H1 (cell line): ENCODE measurements at regions not wholly inside any gene's neighbourhood (a gene's known extent, or its start where the extent isn't known, plus 50 kb on each side); places are given as distances from the start of the nearest gene placed in this dataset.
A peak's percentile ranks its signal among the peaks of the same experiment; 100 is the strongest.

ENCODE experiments used
- CTCF ChIA-PET: fragments of 300-600 bp; sonication (Branson Sonifier 250); formaldehyde crosslinking; loops from one replicate; lab custom pipeline; 2021; ENCODE audit not compliant: partially characterized antibody; lab: Charles Lee
- POLR2A ChIA-PET: fragments of 300-600 bp; sonication (Branson Sonifier 250); formaldehyde crosslinking; loops from one replicate; lab custom pipeline; 2021; ENCODE audit warnings: inconsistent platforms; ENCODE audit not compliant: partially characterized antibody; lab: Charles Lee
- DNase-seq, 2 experiments: peaks; one replicate each; pipeline versions ENCODE4 v3.0.0 to v3.0.0-alpha.2; 2010 to 2022; ENCODE audit warnings: low spot score in 2 of 2, low read depth in 1 of 2, mixed read lengths in 1 of 2
- FAIRE-seq: peaks from 2 replicates; lab custom pipeline; 2011; peaks lifted over from hg19 to GRCh38; lab: Jason Lieb, UNC
- H2AFZ ChIP-seq: 2 replicates; pipeline ENCODE4 v1.8.1; 2012; ENCODE audit warnings: low read length, inconsistent platforms
- H2AK5ac ChIP-seq: 2 replicates; pipeline ENCODE4 v1.6.1; 2013; ENCODE audit warnings: low read depth, low read length
- H2BK120ac ChIP-seq: replicated peaks from 2 replicates; pipeline ENCODE3; 2013; ENCODE audit warnings: low read depth, low read length, inconsistent platforms
- H2BK12ac ChIP-seq: 2 replicates; pipeline ENCODE4 v1.6.1; 2013; ENCODE audit warnings: low read depth, low read length
- H2BK15ac ChIP-seq: 2 replicates; pipeline ENCODE4 v1.6.1; 2013; ENCODE audit warnings: low read length
- H2BK20ac ChIP-seq: 2 replicates; pipeline ENCODE4 v1.6.1; 2013; ENCODE audit warnings: low read length
- H2BK5ac ChIP-seq: 2 replicates; pipeline ENCODE4 v1.6.1; 2013; ENCODE audit warnings: low read depth, low read length
- H3K14ac ChIP-seq: 2 replicates; pipeline ENCODE4 v1.6.1; 2013; ENCODE audit warnings: inconsistent platforms; ENCODE audit not compliant: insufficient read length
- H3K18ac ChIP-seq: 2 replicates; pipeline ENCODE4 v1.6.1; 2013; ENCODE audit warnings: low read length; ENCODE audit errors: extremely low read depth
- H3K23ac ChIP-seq: 2 replicates; pipeline ENCODE4 v1.6.1; 2013; ENCODE audit warnings: inconsistent platforms; ENCODE audit not compliant: insufficient read length
- H3K23me2 ChIP-seq: 2 replicates; pipeline ENCODE4 v1.6.1; 2013; ENCODE audit warnings: low read depth, low read length
- H3K27ac ChIP-seq: 2 replicates; pipeline ENCODE4 v1.6.1; 2011; ENCODE audit warnings: low read depth, low read length, inconsistent platforms
- H3K27me3 ChIP-seq, 4 experiments: replicated peaks in 1 of 4; 1 replicate in 1 of 4; 2 replicates in 3 of 4; pipeline versions ENCODE4 v1.6.1 to v1.8.1; 2011 to 2013; ENCODE audit warnings: low read length in 3 of 4, mild to moderate bottlenecking in 3 of 4, inconsistent platforms in 2 of 4, mixed read lengths in 2 of 4, moderate library complexity in 1 of 4; ENCODE audit not compliant: control insufficient read depth in 3 of 4, insufficient read depth in 3 of 4; ENCODE audit errors: extremely low read depth in 1 of 4
- H3K36me3 ChIP-seq, 4 experiments: 2 replicates each; pipeline versions ENCODE4 v1.6.1 to v1.8.1; 2011 to 2013; ENCODE audit warnings: mild to moderate bottlenecking in 4 of 4, low read length in 3 of 4, moderate library complexity in 2 of 4, control low read depth in 1 of 4, inconsistent platforms in 1 of 4; ENCODE audit not compliant: insufficient read depth in 4 of 4, control insufficient read depth in 2 of 4
- H3K4ac ChIP-seq: replicated peaks from 2 replicates; pipeline ENCODE3; 2013; ENCODE audit warnings: low read length, low read depth, mixed read lengths, inconsistent platforms; ENCODE audit not compliant: insufficient read length
- H3K4me1 ChIP-seq, 4 experiments: replicated peaks in 1 of 4; 1 replicate in 1 of 4; 2 replicates in 3 of 4; pipeline versions ENCODE4 v1.6.1 to v1.8.1; 2011 to 2013; ENCODE audit warnings: low read length in 3 of 4, inconsistent platforms in 2 of 4, mixed read lengths in 1 of 4; ENCODE audit not compliant: insufficient read depth in 4 of 4, control insufficient read depth in 3 of 4
- H3K4me2 ChIP-seq, 2 experiments: 2 replicates each; pipeline versions ENCODE4 v1.6.1 to v1.8.1; 2011 to 2013; ENCODE audit warnings: low read depth in 2 of 2, low read length in 2 of 2, control low read depth in 1 of 2, inconsistent platforms in 1 of 2, mild to moderate bottlenecking in 1 of 2; ENCODE audit not compliant: insufficient read depth in 1 of 2
- H3K4me3 ChIP-seq, 4 experiments: fragments of 200-600, 300-600 bp in 1 of 4; sonication (generic), shearing (Covaris generic), sonication (Bioruptor Twin) in 1 of 4; 2 replicates each; pipeline versions ENCODE4 v1.5.1 to v1.8.1; 2011 to 2016; ENCODE audit warnings: low read length in 4 of 4, low read depth in 3 of 4, control low read depth in 2 of 4, inconsistent platforms in 2 of 4, mild to moderate bottlenecking in 2 of 4, mixed read lengths in 1 of 4, moderate library complexity in 1 of 4; ENCODE audit not compliant: insufficient read depth in 2 of 4; ENCODE audit errors: extremely low read depth in 1 of 4
- H3K56ac ChIP-seq: replicated peaks from 2 replicates; pipeline ENCODE3; 2013; ENCODE audit warnings: low read depth, mild to moderate bottlenecking, mixed read lengths, low read length, inconsistent platforms; ENCODE audit not compliant: insufficient read length
- H3K79me1 ChIP-seq: 2 replicates; pipeline ENCODE4 v1.6.1; 2013; ENCODE audit warnings: low read depth, low read length, control low read depth
- H3K79me2 ChIP-seq, 2 experiments: 2 replicates each; pipeline versions ENCODE4 v1.6.1 to v1.8.1; 2012 to 2013; ENCODE audit warnings: low read length in 2 of 2, mild to moderate bottlenecking in 2 of 2, inconsistent platforms in 1 of 2; ENCODE audit not compliant: insufficient read depth in 2 of 2, control insufficient read depth in 1 of 2
- H3K9ac ChIP-seq, 4 experiments: replicated peaks in 1 of 4; 1 replicate in 1 of 4; 2 replicates in 3 of 4; pipeline versions ENCODE4 v1.6.1 to v1.8.1; 2011 to 2013; ENCODE audit warnings: low read depth in 3 of 4, low read length in 3 of 4, control low read depth in 2 of 4, mild to moderate bottlenecking in 2 of 4, moderate library complexity in 2 of 4, inconsistent platforms in 1 of 4; ENCODE audit errors: extremely low read depth in 1 of 4
- H3K9me3 ChIP-seq, 2 experiments: 2 replicates each; pipeline versions ENCODE4 v1.6.1 to v1.8.1; 2012 to 2013; ENCODE audit warnings: mild to moderate bottlenecking in 2 of 2, moderate library complexity in 2 of 2, control low read depth in 1 of 2, inconsistent platforms in 1 of 2, low read depth in 1 of 2, low read length in 1 of 2, mixed read lengths in 1 of 2; ENCODE audit not compliant: insufficient read depth in 2 of 2
- H4K20me1 ChIP-seq, 2 experiments: replicated peaks in 1 of 2; 2 replicates each; pipeline versions ENCODE3 to v1.8.1; 2011 to 2013; ENCODE audit warnings: inconsistent platforms in 2 of 2, low read length in 2 of 2, mild to moderate bottlenecking in 1 of 2; ENCODE audit not compliant: insufficient read depth in 2 of 2, control insufficient read depth in 1 of 2
- H4K5ac ChIP-seq: 2 replicates; pipeline ENCODE4 v1.6.1; 2013; ENCODE audit warnings: low read length, low read depth, mixed read lengths, inconsistent platforms; ENCODE audit not compliant: insufficient read length
- H4K8ac ChIP-seq: 2 replicates; pipeline ENCODE4 v1.8.0; 2013; ENCODE audit warnings: mild to moderate bottlenecking, moderate library complexity, low read length, inconsistent platforms; ENCODE audit not compliant: insufficient read depth; ENCODE audit errors: extremely low read depth
- H4K91ac ChIP-seq: replicated peaks from 2 replicates; pipeline ENCODE3; 2013; ENCODE audit warnings: low read length, mixed read lengths, inconsistent platforms; ENCODE audit not compliant: insufficient read length
- ASH2L ChIP-seq: fragments of 200-600, 300-600 bp; sonication (generic); IDR thresholded peaks from one replicate; pipeline ENCODE4 v1.7.1; 2017; ENCODE audit warnings: low read length
- CBX5 ChIP-seq: fragments of 300-800, 300-1000 bp; sonication (generic); IDR thresholded peaks from 2 replicates; pipeline ENCODE4 v1.7.1; 2016; ENCODE audit warnings: antibody characterized with exemption, low read length, low read depth
- EGR1 ChIP-seq: IDR thresholded peaks from 2 replicates; pipeline ENCODE4 v1.6.1; 2011; ENCODE audit warnings: low read depth, low read length, borderline replicate concordance
- GABPA ChIP-seq: IDR thresholded peaks from 2 replicates; pipeline ENCODE4 v1.6.1; 2011; ENCODE audit warnings: mild to moderate bottlenecking, low read length, moderate library complexity, borderline replicate concordance; ENCODE audit not compliant: insufficient read depth
- NRF1 ChIP-seq: IDR thresholded peaks from 2 replicates; pipeline ENCODE4 v1.6.1; 2011; ENCODE audit warnings: mild to moderate bottlenecking, low read depth, low read length, improper control_type of control experiment
- POU5F1 ChIP-seq: IDR thresholded peaks from 2 replicates; pipeline ENCODE4 v1.6.1; 2011; ENCODE audit warnings: low read depth, mild to moderate bottlenecking, low read length, moderate library complexity
- RAD21 ChIP-seq, 2 experiments: IDR thresholded peaks in 1 of 2; conservative IDR thresholded peaks in 1 of 2; 2 replicates each; pipeline ENCODE4 v1.6.1; 2011; ENCODE audit warnings: low read depth in 2 of 2, low read length in 2 of 2, improper control_type of control experiment in 1 of 2, inconsistent platforms in 1 of 2, mild to moderate bottlenecking in 1 of 2, moderate library complexity in 1 of 2
- RXRA ChIP-seq: IDR thresholded peaks from 2 replicates; pipeline ENCODE4 v1.6.1; 2011; ENCODE audit warnings: low read depth, mild to moderate bottlenecking, low read length, moderate library complexity; ENCODE audit not compliant: insufficient read depth
- SP1 ChIP-seq: IDR thresholded peaks from 2 replicates; pipeline ENCODE4 v1.6.1; 2011; ENCODE audit warnings: low read depth, low read length
- SUZ12 ChIP-seq: fragments of 200-600 bp; sonication (generic); IDR thresholded peaks from 2 replicates; pipeline ENCODE4 v1.6.1; 2012; ENCODE audit warnings: mild to moderate bottlenecking, inconsistent platforms, low read length, moderate library complexity, mixed read lengths
- WGBS, 2 experiments: shearing (Covaris generic) in 1 of 2; methylation state at CpG; one replicate each; pipeline versions ENCODE4 v1.1.6 to v1.1.7; 2013 to 2015; ENCODE audit warnings: low lambda C conversion rate in 2 of 2, mixed read lengths in 2 of 2, inconsistent platforms in 1 of 2, low coverage in 1 of 2, missing lambda C conversion rate in 1 of 2; ENCODE audit not compliant: insufficient replicate concordance in 2 of 2, insufficient coverage in 1 of 2, insufficient read length in 1 of 2; ENCODE audit errors: extremely low coverage in 1 of 2, missing lambda C conversion rate in 1 of 2; 5-methylcytosine and 5-hydroxymethylcytosine counted together

DNA sequence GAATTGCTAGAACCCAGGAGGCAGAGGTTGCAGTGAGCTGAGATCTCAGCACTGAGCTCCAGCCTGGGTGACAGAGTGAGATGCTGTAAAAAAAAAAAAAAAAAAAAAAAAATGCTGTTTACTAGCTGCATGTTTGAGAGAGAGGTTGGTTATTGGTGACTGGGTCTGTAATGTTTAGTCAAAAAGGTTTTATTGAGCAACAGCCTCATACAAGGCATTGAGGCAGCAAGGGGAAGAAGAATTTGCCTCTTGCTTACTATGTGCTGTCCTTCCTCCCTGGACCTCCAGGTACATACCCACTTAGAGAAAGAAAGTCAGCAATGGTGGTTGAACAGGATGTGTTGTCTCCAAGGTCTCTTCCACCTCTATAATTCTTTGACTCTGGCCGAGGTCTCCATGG is 140.7 kb upstream of the SPRY4 start:
- H4K8ac ChIP-seq: no peak overlapping the region
- WGBS, 2 experiments: 92% methylated on average over 1 of the region's 1 CpG; no CpG with 5 or more reads in 1 of the 2 experiments

More for the DNA sequence above, 140.7 kb upstream of the SPRY4 start:
- no peak overlapping the region for H3K4ac ChIP-seq
- H3K79me1 ChIP-seq: no peaks in the 10 kb centered on the region
- no peak overlapping the region for H3K27ac ChIP-seq
- H3K9me3 ChIP-seq: peaks cover 0 to 3% of the 10 kb centered on the region in 2 experiments; a peak in 1 of 4 replicates
- ChIA-PET CTCF (interaction anchor here (0.8 to 1.8 kb wide), 2 partner anchors 18 to 84 kb away, joined by 3 to 5 read pairs; no protein-coding TSS in a partner anchor), POLR2A (interaction anchor here (1.0 to 1.3 kb wide), 2 partner anchors 9 to 170 kb away, joined by 3 to 4 read pairs; no protein-coding TSS in a partner anchor)
- H2BK20ac ChIP-seq: no peak overlapping the region
- no peaks in the 10 kb centered on the region for H3K79me2 ChIP-seq
- no peaks in the 10 kb centered on the region for H3K27me3 ChIP-seq
- no peak overlapping the region for H3K18ac ChIP-seq
- H2AFZ ChIP-seq: no peak overlapping the region
- no peak overlapping the region for H3K4me2 ChIP-seq
- no peak overlapping the region for H3K9ac ChIP-seq
- no peak overlapping the region for H4K5ac ChIP-seq
- no peaks in the 10 kb centered on the region for H3K23me2 ChIP-seq
- no peak overlapping the region for H2BK5ac ChIP-seq
- no peak overlapping the region for H3K56ac ChIP-seq
- no peak overlapping the region for H2BK120ac ChIP-seq
- FAIRE-seq: no peak
- no peak overlapping the region for H4K91ac ChIP-seq
- no peak overlapping the region for H2BK12ac ChIP-seq
- H2AK5ac ChIP-seq: no peak overlapping the region
- H3K4me3 ChIP-seq: no peak overlapping the region
- H3K23ac ChIP-seq: no peak overlapping the region
- H3K4me1 ChIP-seq: no peaks in the 10 kb centered on the region
- DNase-seq: no peak
- no peaks in the 10 kb centered on the region for H4K20me1 ChIP-seq
- H3K14ac ChIP-seq: no peak overlapping the region
- no peaks in the 10 kb centered on the region for H3K36me3 ChIP-seq
- TF ChIP-seq NRF1 (no peak), SP1 (no peak), SUZ12 (no peak), RAD21 (IDR thresholded peaks at IDR 0.05 in 1 of 2, conservative IDR thresholded peaks at IDR 0.05 in 1 of 2; ENCODE audit: low read depth in 2 of 2, low read length in 2 of 2) (no peak), GABPA (no peak), ASH2L (no peak), RXRA (no peak), POU5F1 (no peak), EGR1 (no peak), CBX5 (no peak)
- TF ChIP-seq, all 59 proteins: peak for 0
- H2BK15ac ChIP-seq: 0 out of 2 replicates have a peak overlapping the region, but pooled peaks have one; percentile 20
